ENCODE measurements at regions not wholly inside any gene's neighbourhood (a gene's known extent, or its start where the extent isn't known, plus 50 kb on each side); places are given as distances from the start of the nearest gene placed in this dataset.

DNA sequence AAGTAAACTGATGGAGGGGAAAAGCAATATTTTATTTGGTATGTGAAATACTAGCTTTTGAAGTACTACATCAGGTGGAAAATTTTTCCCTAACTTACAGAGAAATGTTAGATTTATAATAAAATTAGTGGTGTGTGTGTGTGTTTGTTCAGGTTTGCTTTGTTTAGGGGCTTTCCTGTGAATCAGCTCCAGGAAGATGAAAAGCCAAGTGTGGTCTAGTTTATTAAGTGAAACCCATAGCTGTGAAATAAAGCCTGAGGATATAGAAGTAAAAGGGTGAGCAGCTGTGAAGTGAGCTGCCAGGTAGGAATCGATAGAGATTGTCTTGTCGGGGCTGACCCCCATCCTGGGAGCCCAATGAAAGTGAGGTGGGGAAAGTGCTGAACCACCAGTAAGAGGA lies 347.6 kb upstream of the IMPG1 start:
- Histone ChIP-seq H3K36me3 (replicated peaks; ENCODE audit: low read depth, low read length) (no peaks in the 10 kb centered on the region), H3K79me2 (ENCODE audit: low read length) (no peaks in the 10 kb centered on the region), H3K9ac (ENCODE audit: low read length) (no peak overlapping the region; the same call in 1 of the 2 replicates), H2AFZ (ENCODE audit: low read depth, low read length) (peak overlapping the region; percentile 67), H4K20me1 (ENCODE audit: insufficient read depth, low read length) (no peaks in the 10 kb centered on the region), H3K4me1 (ENCODE audit: low read length) (peaks cover 14% of the 10 kb centered on the region), H3K27me3 (ENCODE audit: low read depth, low read length) (no peaks in the 10 kb centered on the region), H3K4me2 (ENCODE audit: low read length) (peak overlapping the region; percentile 51), H3K9me3 (ENCODE audit: insufficient read depth, low read length) (no peaks in the 10 kb centered on the region), H3K4me3 (ENCODE audit: low read length) (no peak overlapping the region), H3K27ac (ENCODE audit: low read length) (no peak overlapping the region)
- TF ChIP-seq, protein P1, sequence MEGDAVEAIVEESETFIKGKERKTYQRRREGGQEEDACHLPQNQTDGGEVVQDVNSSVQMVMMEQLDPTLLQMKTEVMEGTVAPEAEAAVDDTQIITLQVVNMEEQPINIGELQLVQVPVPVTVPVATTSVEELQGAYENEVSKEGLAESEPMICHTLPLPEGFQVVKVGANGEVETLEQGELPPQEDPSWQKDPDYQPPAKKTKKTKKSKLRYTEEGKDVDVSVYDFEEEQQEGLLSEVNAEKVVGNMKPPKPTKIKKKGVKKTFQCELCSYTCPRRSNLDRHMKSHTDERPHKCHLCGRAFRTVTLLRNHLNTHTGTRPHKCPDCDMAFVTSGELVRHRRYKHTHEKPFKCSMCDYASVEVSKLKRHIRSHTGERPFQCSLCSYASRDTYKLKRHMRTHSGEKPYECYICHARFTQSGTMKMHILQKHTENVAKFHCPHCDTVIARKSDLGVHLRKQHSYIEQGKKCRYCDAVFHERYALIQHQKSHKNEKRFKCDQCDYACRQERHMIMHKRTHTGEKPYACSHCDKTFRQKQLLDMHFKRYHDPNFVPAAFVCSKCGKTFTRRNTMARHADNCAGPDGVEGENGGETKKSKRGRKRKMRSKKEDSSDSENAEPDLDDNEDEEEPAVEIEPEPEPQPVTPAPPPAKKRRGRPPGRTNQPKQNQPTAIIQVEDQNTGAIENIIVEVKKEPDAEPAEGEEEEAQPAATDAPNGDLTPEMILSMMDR (IDR thresholded peaks at IDR 0.05; ENCODE audit: low read depth, low read length), result no peak
- no peak for TF ChIP-seq EZH2phosphoT487 (IDR thresholded peaks at IDR 0.05; ENCODE audit: low read depth)

DNA sequence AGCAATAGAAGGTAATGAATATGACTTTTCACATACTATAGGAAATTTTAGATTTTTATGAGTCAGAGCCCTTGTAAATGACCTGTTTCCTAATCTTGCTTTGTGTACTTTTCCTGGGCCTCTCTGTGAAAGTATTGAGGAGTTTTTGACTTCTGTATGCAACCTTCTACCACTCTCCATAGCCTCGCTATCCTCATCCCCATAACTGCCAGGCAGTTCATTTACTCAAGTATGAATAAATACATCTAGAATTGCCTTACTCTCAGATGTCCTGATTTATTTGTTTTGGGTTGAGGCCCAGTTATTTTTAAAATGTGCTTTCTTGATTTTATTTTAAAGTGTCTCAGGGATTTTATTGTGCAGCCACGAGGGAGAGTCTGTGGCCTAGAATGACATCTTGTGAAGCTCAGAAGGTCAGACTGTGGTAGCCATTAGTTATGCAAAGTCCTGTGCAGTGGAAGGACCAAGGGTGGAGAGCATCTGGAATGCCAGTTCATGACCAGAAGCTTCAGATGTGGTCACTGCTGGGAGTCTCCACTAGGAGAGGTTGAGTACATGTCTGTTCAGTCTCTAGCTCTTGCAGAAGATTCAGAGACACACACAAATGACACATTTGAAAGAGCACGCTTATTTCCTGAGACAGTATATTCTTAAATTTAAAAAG lies 346.2 kb upstream of the IMPG1 start:
- Histone ChIP-seq H3K36me3 (replicated peaks; ENCODE audit: low read depth, low read length) (no peaks in the 10 kb centered on the region), H2AFZ (ENCODE audit: low read depth, low read length) (peak overlapping the region; percentile 43), H3K27ac (ENCODE audit: low read length) (no peak overlapping the region), H3K4me3 (ENCODE audit: low read length) (no peak overlapping the region), H3K27me3 (ENCODE audit: low read depth, low read length) (no peaks in the 10 kb centered on the region), H3K9me3 (ENCODE audit: insufficient read depth, low read length) (no peaks in the 10 kb centered on the region), H3K4me1 (ENCODE audit: low read length) (peaks cover 14% of the 10 kb centered on the region), H3K4me2 (ENCODE audit: low read length) (no peak overlapping the region), H3K79me2 (ENCODE audit: low read length) (no peaks in the 10 kb centered on the region), H3K9ac (ENCODE audit: low read length) (no peak overlapping the region), H4K20me1 (ENCODE audit: insufficient read depth, low read length) (no peaks in the 10 kb centered on the region)
- TF ChIP-seq, protein P1 (IDR thresholded peaks at IDR 0.05; ENCODE audit: low read depth, low read length), result no peak
- TF ChIP-seq EZH2phosphoT487 (IDR thresholded peaks at IDR 0.05; ENCODE audit: low read depth), result no peak

DNA sequence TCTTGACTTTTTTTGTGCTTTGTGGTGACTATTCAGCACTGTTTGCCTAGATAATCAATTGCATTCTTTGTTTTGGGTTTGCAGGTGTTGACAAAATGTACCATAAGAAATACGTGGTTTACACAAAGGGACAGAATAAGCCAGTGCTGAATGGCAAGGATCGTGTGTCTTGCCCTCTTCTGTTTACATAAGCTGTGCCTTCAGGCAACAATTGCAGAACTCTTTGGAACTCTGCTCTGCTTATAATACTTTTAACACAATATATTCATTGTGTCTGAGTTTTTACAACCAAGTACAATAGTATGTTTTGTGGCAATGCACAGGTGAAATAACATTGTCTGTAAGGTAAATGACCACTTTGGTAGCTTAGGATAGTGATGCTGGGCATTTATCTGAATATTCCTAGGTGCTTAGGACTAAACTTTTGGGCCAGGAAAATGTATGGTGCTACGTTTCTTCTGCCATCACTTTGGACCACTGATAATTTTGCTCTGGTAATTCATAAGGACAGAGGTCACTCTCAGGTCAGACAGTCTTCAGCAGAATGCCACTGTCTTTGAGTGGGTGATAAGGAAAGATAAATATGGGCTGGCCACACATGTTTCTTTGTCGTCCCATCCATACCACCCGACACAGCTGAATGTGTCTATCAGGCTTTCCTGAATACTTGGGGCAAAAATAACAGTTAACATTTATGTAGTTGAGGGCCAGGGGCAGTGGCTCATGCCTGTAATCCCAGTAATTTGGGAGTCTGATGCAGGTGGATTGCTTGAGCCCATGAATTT lies 344.6 kb upstream of the IMPG1 start:
- no peak for TF ChIP-seq EZH2phosphoT487 (IDR thresholded peaks at IDR 0.05; ENCODE audit: low read depth)
- TF ChIP-seq, protein P1 (IDR thresholded peaks at IDR 0.05; ENCODE audit: low read depth, low read length), result no peak
- Histone ChIP-seq H3K4me2 (ENCODE audit: low read length) (no peak overlapping the region), H2AFZ (ENCODE audit: low read depth, low read length) (no peak overlapping the region), H3K9me3 (ENCODE audit: insufficient read depth, low read length) (no peaks in the 10 kb centered on the region), H4K20me1 (ENCODE audit: insufficient read depth, low read length) (no peaks in the 10 kb centered on the region), H3K79me2 (ENCODE audit: low read length) (no peaks in the 10 kb centered on the region), H3K9ac (ENCODE audit: low read length) (no peak overlapping the region), H3K4me3 (ENCODE audit: low read length) (no peak overlapping the region), H3K27ac (ENCODE audit: low read length) (no peak overlapping the region), H3K27me3 (ENCODE audit: low read depth, low read length) (no peaks in the 10 kb centered on the region), H3K36me3 (replicated peaks; ENCODE audit: low read depth, low read length) (no peaks in the 10 kb centered on the region), H3K4me1 (ENCODE audit: low read length) (peaks cover 14% of the 10 kb centered on the region)

DNA sequence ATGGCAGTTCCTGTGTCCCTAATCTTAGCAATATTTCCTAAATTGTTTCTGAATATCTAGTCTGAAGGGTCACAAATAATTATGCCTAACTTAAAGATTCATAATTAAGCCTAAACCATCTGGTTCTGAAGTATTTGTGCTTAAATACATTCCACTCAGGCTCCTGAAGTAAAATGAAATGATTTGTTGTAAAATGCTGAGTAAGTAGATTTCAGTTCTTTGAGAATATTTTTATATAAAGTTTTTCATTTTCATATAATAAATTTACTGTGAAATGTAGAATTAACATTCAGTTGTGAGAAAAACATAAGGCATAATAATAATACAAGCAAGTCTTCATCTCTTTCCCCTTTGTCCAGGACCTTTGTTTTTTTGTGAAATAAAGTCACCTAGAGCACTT lies 330.6 kb upstream of the IMPG1 start:
- Histone ChIP-seq H3K9ac (ENCODE audit: low read length) (no peak overlapping the region), H3K79me2 (ENCODE audit: low read length) (no peaks in the 10 kb centered on the region), H3K4me3 (ENCODE audit: low read length) (no peak overlapping the region), H2AFZ (ENCODE audit: low read depth, low read length) (no peak overlapping the region), H3K4me1 (ENCODE audit: low read length) (no peaks in the 10 kb centered on the region), H3K27ac (ENCODE audit: low read length) (no peak overlapping the region), H3K36me3 (replicated peaks; ENCODE audit: low read depth, low read length) (no peaks in the 10 kb centered on the region), H3K4me2 (ENCODE audit: low read length) (no peak overlapping the region), H4K20me1 (ENCODE audit: insufficient read depth, low read length) (no peaks in the 10 kb centered on the region), H3K27me3 (ENCODE audit: low read depth, low read length) (no peaks in the 10 kb centered on the region), H3K9me3 (ENCODE audit: insufficient read depth, low read length) (no peaks in the 10 kb centered on the region)
- TF ChIP-seq, protein P1 (IDR thresholded peaks at IDR 0.05; ENCODE audit: low read depth, low read length), result no peak
- TF ChIP-seq EZH2phosphoT487 (IDR thresholded peaks at IDR 0.05; ENCODE audit: low read depth), result no peak

Measured in OCI-LY3 (cell line).